Uterus (tissue), 3 donors: ENCODE measurements at regions not wholly inside any gene's neighbourhood (a gene's known extent, or its start where the extent isn't known, plus 50 kb on each side); places are given as distances from the start of the nearest gene placed in this dataset.

Experiments
- DNase-seq, 2 donors: peaks; one replicate each; pipeline ENCODE4 v3.0.0-alpha.2; 2019 to 2020
- H3K27ac ChIP-seq, 2 donors: fragments of 200-600 bp; sonication (generic); 1 replicate in 1 of 2; 2 replicates in 1 of 2; pipeline ENCODE4 v1.5.1; 2016 to 2018
- H3K27me3 ChIP-seq, 2 donors: fragments of 200-600 bp; sonication (generic); one replicate each; pipeline ENCODE4 v1.5.1; 2018 to 2019; ENCODE audit warnings: control low read depth in 1 of 2
- H3K36me3 ChIP-seq, 2 donors: fragments of 200-600 bp; sonication (generic); one replicate each; pipeline ENCODE4 v1.5.1; 2019; ENCODE audit warnings: control low read depth in 1 of 2
- H3K4me1 ChIP-seq, 2 donors: fragments of 200-600 bp; sonication (generic); one replicate each; pipeline ENCODE4 v1.5.1; 2018 to 2019; ENCODE audit warnings: control low read depth in 1 of 2
- H3K4me3 ChIP-seq, 2 donors: fragments of 200-600 bp; sonication (generic); 1 replicate in 1 of 2; 2 replicates in 1 of 2; pipeline ENCODE4 v1.5.1; 2018 to 2019; ENCODE audit warnings: mild to moderate bottlenecking in 1 of 2
- H3K9me3 ChIP-seq, 2 donors: fragments of 200-600 bp; sonication (generic); one replicate each; pipeline ENCODE4 v1.5.1; 2019; ENCODE audit warnings: control low read depth in 1 of 2
- POLR2A ChIP-seq, 2 donors: fragments of 450-650 bp; IDR thresholded peaks; one replicate each; pipeline ENCODE4 v1.6.1; 2016; ENCODE audit warnings: antibody characterized with exemption in 2 of 2, mild to moderate bottlenecking in 1 of 2, moderate library complexity in 1 of 2
- intact Hi-C: fragments of 100-400 bp; cut with DNase I; formaldehyde crosslinking; loops from one replicate; pipeline ENCODE4 v1.15.1; 2023; ENCODE audit warnings: low total_unique reads
- TF ChIP-seq, protein P1 (sequence below), 4 experiments: fragments of 200-600 bp in 2 of 4; fragments of 450-650 bp in 2 of 4; sonication (generic) in 2 of 4; IDR thresholded peaks; one replicate each; pipeline ENCODE4 v1.5.1; 2016 to 2019; ENCODE audit warnings: antibody characterized with exemption in 4 of 4, mild to moderate bottlenecking in 2 of 4, moderate library complexity in 1 of 4
- donor health status: DM: yes; HTN: yes; CAD: no.

DNA sequence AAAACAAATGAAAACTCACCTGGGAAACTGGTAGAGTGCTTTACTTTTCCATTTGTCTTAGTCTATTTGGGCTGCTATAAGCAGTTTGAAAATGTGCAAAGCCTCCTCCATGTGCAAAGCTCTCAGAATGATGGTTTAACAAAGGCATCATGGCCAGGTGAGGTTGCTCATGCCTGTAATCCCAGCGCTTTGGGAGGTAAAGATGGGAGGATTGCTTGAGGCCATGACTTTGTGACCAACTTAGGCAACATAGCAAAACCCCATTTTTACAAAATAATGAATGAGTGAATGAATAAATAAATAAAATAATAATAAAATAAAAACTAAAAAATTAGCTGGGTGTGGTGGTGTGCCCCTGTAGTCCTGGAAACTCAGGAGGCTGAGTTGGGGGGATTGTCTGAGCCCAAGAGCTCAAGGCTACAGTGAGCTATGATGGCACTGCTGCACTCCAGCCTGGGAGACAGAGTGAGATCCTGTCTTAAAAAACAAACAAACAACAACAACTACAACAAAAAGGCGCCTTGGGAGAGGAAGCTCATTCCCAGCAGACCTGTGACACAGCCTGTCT is 71.8 kb downstream of the MYCN start:
- no peaks in the 10 kb centered on the region for H3K4me1 ChIP-seq
- H3K27me3 ChIP-seq = peaks cover 0 to 8% of the 10 kb centered on the region in 2 donors
- TF ChIP-seq POLR2A (IDR thresholded peaks at IDR 0.05) = no peak
- TF ChIP-seq, protein P1, sequence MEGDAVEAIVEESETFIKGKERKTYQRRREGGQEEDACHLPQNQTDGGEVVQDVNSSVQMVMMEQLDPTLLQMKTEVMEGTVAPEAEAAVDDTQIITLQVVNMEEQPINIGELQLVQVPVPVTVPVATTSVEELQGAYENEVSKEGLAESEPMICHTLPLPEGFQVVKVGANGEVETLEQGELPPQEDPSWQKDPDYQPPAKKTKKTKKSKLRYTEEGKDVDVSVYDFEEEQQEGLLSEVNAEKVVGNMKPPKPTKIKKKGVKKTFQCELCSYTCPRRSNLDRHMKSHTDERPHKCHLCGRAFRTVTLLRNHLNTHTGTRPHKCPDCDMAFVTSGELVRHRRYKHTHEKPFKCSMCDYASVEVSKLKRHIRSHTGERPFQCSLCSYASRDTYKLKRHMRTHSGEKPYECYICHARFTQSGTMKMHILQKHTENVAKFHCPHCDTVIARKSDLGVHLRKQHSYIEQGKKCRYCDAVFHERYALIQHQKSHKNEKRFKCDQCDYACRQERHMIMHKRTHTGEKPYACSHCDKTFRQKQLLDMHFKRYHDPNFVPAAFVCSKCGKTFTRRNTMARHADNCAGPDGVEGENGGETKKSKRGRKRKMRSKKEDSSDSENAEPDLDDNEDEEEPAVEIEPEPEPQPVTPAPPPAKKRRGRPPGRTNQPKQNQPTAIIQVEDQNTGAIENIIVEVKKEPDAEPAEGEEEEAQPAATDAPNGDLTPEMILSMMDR (IDR thresholded peaks at IDR 0.05) = no peak
- H3K9me3 ChIP-seq = no peaks in the 10 kb centered on the region
- no peaks in the 10 kb centered on the region for H3K36me3 ChIP-seq
- intact Hi-C loops = no loop called here
- H3K27ac ChIP-seq = no peak overlapping the region
- H3K4me3 ChIP-seq = no peak overlapping the region
- no peak for DNase-seq

DNA sequence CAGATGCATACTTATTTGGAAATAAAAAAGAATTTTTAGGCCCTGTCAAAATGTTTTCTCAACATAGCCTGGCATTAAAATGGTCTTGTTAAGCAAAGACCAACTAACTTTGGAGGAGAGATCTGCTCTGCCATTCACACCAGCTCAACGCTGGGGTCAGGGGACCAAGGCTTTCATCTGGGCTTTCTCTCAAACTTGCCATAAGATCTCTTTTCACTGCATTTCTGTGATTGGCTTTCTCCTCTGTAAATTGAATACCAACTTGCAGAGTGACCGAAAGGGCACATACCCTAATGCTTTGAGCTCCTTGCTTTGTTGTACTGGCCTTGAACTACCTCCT is 71.2 kb downstream of the MYCN start:
- intact Hi-C loops = no loop called here

DNA sequence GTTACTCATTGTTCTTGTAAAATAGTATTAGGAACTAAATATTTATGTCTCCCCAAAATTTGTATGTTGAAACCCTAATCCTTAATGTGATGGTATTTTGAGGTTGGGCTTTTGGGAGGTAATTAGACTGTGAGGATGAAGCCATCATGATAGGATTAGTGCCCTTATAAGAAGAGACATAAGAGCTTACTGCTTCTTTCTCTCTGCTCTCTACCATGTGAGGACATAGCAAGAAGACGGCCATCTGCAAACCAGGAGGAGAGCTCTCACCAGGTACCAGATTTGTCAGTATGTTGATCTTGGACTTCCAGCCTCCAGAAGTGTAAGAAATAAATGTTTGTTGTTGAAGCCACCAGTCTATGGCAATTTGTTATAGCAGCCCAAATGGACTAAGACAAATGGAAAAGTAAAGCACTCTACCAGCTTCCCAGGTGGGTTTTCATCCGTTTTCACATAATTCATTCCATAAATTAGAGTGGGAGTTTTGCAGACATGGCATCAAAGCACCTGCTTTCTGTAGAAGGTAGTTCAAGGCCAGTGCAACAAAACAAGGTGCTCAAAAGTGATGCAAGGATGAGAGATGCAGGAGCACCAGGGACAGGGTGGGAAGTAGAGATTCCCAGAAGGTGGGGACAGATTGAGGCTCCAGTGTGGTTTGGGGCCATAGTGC is 70.7 kb downstream of the MYCN start:
- H3K4me1 ChIP-seq = no peaks in the 10 kb centered on the region
- H3K27ac ChIP-seq = no peak overlapping the region
- H3K36me3 ChIP-seq = no peaks in the 10 kb centered on the region
- TF ChIP-seq, protein P1 (IDR thresholded peaks at IDR 0.05) = no peak
- TF ChIP-seq POLR2A (IDR thresholded peaks at IDR 0.05) = no peak
- H3K27me3 ChIP-seq = peaks cover 0 to 8% of the 10 kb centered on the region in 2 donors
- no peak for DNase-seq
- intact Hi-C loops = no loop called here
- no peak overlapping the region for H3K4me3 ChIP-seq
- no peaks in the 10 kb centered on the region for H3K9me3 ChIP-seq

More for the DNA sequence above, 71.2 kb downstream of the MYCN start:
- Histone ChIP-seq H3K4me1 (no peaks in the 10 kb centered on the region), H3K27me3 (peaks cover 0 to 8% of the 10 kb centered on the region in 2 donors), H3K27ac (no peak overlapping the region), H3K9me3 (no peaks in the 10 kb centered on the region), H3K4me3 (no peak overlapping the region), H3K36me3 (no peaks in the 10 kb centered on the region)
- DNase-seq = no peak
- TF ChIP-seq, protein P1 (IDR thresholded peaks at IDR 0.05) = no peak
- TF ChIP-seq POLR2A (IDR thresholded peaks at IDR 0.05) = no peak

DNA sequence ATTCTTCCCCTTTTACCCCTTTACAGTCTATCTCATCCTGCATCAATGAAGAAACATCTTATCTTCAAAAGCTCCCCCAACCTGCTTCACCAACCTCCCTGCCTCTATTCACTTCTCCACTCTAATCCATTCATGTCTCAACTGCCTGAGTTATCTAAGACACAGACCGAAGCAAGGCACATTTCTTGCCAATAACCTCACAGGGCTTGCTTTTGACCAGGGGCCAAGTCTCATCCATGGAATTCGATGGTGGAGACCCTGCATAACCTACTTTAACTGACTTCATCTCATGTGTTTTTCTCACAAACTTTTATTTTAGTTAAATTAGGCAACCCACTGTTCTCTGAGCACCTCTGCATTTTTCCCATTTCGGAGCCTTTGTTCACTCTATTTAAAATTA is 69.7 kb downstream of the MYCN start:
- no peak overlapping the region for H3K4me3 ChIP-seq
- DNase-seq = no peak
- H3K27me3 ChIP-seq = peaks cover 0 to 8% of the 10 kb centered on the region in 2 donors
- H3K4me1 ChIP-seq = no peaks in the 10 kb centered on the region
- TF ChIP-seq POLR2A (IDR thresholded peaks at IDR 0.05) = no peak
- TF ChIP-seq, protein P1 (IDR thresholded peaks at IDR 0.05) = no peak
- no peak overlapping the region for H3K27ac ChIP-seq
- H3K36me3 ChIP-seq = no peaks in the 10 kb centered on the region
- H3K9me3 ChIP-seq = no peaks in the 10 kb centered on the region
- intact Hi-C loops = no loop called here

DNA sequence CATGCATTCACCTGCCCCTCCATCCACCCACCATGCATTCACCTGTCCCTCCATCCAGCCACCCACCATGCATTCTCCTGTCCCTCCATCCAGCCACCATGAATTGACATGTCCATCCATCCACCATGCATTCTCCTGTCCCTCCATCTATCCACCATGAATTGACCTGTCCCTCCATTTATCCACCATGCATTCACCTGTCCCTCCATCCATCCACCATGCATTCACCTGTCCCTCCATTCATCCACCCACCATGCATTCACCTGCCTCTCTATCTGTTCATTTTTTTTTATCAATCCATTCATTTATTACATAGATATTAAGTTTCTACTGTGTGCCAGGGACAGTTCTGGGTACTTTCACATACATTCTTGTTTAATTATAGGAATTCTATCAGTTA is 69.2 kb downstream of the MYCN start:
- DNase-seq = no peak
- Histone ChIP-seq H3K27me3 (peaks cover 0 to 5% of the 10 kb centered on the region in 2 donors), H3K4me1 (no peaks in the 10 kb centered on the region), H3K9me3 (no peaks in the 10 kb centered on the region), H3K4me3 (no peak overlapping the region), H3K27ac (no peak overlapping the region), H3K36me3 (no peaks in the 10 kb centered on the region)
- TF ChIP-seq POLR2A (IDR thresholded peaks at IDR 0.05) = no peak
- TF ChIP-seq, protein P1 (IDR thresholded peaks at IDR 0.05) = no peak
- intact Hi-C loops = no loop called here
